ENCODE measurements at regions not wholly inside any gene's neighbourhood (a gene's known extent, or its start where the extent isn't known, plus 50 kb on each side); places are given as distances from the start of the nearest gene placed in this dataset.

DNA sequence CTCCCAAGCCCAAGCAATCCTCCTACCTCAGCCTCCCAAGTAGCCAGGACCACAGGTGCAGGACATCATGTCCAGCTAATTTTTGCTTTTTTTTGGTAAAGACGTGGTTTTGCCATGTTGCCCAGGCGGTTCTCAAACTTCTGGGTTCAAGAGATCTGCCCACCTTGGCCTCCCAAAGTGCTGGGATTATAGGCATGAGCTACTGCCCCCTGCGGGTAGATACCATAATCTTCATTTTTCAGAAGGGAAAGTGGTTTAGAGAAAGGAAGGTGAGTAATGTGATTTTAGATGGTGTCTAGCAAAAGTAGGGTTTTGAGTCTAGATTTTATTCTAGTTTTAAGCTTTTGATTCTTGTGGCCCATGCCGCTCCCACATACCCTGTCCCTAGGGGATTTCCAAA lies 205.3 kb upstream of the CLNK start:
- TF ChIP-seq EZH2phosphoT487 (IDR thresholded peaks at IDR 0.05; ENCODE audit: borderline replicate concordance, low read depth) (no peak), RAD21 (IDR thresholded peaks at IDR 0.05; ENCODE audit: low read length) (no peak), GABPA (IDR thresholded peaks at IDR 0.05; ENCODE audit: low read depth) (no peak), POLR2AphosphoS5 (IDR thresholded peaks at IDR 0.05; ENCODE audit: low read depth, low read length) (no peak), GATA2 (CRISPR knock-in tag; IDR thresholded peaks at IDR 0.05) (no peak), JUND (IDR thresholded peaks at IDR 0.05) (no peak), USF2 (IDR thresholded peaks at IDR 0.05; ENCODE audit: borderline replicate concordance, low read depth, low read length) (no peak), TAF1 (IDR thresholded peaks at IDR 0.05; ENCODE audit: borderline replicate concordance, low read depth, low read length) (no peak), CHD2 (IDR thresholded peaks at IDR 0.05; ENCODE audit: low read length, partially characterized antibody) (no peak), TEAD4 (IDR thresholded peaks at IDR 0.05; ENCODE audit: borderline replicate concordance, insufficient read depth) (no peak), REST (IDR thresholded peaks at IDR 0.05; ENCODE audit: low read depth, low read length) (no peak), RCOR1 (IDR thresholded peaks at IDR 0.05; ENCODE audit: low read length) (no peak)
- TF ChIP-seq, protein P1, sequence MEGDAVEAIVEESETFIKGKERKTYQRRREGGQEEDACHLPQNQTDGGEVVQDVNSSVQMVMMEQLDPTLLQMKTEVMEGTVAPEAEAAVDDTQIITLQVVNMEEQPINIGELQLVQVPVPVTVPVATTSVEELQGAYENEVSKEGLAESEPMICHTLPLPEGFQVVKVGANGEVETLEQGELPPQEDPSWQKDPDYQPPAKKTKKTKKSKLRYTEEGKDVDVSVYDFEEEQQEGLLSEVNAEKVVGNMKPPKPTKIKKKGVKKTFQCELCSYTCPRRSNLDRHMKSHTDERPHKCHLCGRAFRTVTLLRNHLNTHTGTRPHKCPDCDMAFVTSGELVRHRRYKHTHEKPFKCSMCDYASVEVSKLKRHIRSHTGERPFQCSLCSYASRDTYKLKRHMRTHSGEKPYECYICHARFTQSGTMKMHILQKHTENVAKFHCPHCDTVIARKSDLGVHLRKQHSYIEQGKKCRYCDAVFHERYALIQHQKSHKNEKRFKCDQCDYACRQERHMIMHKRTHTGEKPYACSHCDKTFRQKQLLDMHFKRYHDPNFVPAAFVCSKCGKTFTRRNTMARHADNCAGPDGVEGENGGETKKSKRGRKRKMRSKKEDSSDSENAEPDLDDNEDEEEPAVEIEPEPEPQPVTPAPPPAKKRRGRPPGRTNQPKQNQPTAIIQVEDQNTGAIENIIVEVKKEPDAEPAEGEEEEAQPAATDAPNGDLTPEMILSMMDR (IDR thresholded peaks at IDR 0.05): no peak
- TF ChIP-seq, protein P2, sequence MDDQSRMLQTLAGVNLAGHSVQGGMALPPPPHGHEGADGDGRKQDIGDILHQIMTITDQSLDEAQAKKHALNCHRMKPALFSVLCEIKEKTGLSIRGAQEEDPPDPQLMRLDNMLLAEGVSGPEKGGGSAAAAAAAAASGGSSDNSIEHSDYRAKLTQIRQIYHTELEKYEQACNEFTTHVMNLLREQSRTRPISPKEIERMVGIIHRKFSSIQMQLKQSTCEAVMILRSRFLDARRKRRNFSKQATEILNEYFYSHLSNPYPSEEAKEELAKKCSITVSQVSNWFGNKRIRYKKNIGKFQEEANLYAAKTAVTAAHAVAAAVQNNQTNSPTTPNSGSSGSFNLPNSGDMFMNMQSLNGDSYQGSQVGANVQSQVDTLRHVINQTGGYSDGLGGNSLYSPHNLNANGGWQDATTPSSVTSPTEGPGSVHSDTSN (IDR thresholded peaks at IDR 0.05): no peak

Measured in SK-N-SH (cell line).